Keratinocyte (primary cell): ENCODE measurements at regions not wholly inside any gene's neighbourhood (a gene's known extent, or its start where the extent isn't known, plus 50 kb on each side); places are given as distances from the start of the nearest gene placed in this dataset.

Experiments
- DNase-seq: peaks from one replicate; pipeline ENCODE4 v3.0.0-alpha.2; 2011; ENCODE audit warnings: low read depth, missing footprints, low spot score
- FAIRE-seq: peaks from 2 replicates; lab custom pipeline; 2011; peaks lifted over from hg19 to GRCh38; lab: Jason Lieb, UNC
- H2AFZ ChIP-seq: 2 replicates; pipeline ENCODE4 v1.6.0; 2012; ENCODE audit warnings: low read length, control low read depth, inconsistent platforms; ENCODE audit not compliant: control insufficient read depth
- H3K27ac ChIP-seq: 2 replicates; pipeline ENCODE4 v1.5.1; 2011; ENCODE audit warnings: low read length; ENCODE audit not compliant: control insufficient read depth, insufficient read depth
- H3K27me3 ChIP-seq: 3 replicates; pipeline ENCODE4 v1.6.0; 2011; ENCODE audit warnings: low read length; ENCODE audit not compliant: control insufficient read depth, insufficient read depth; ENCODE audit errors: extremely low read depth
- H3K36me3 ChIP-seq, 2 experiments: 2 replicates in 1 of 2; 3 replicates in 1 of 2; pipeline ENCODE4 v1.5.1; 2011; ENCODE audit warnings: low read length in 2 of 2, mild to moderate bottlenecking in 1 of 2; ENCODE audit not compliant: control insufficient read depth in 2 of 2, insufficient read depth in 2 of 2; ENCODE audit errors: extremely low read depth in 1 of 2
- H3K4me1 ChIP-seq: 3 replicates; pipeline ENCODE4 v1.5.1; 2011; ENCODE audit warnings: low read length; ENCODE audit not compliant: control insufficient read depth, insufficient read depth; ENCODE audit errors: extremely low read depth
- H3K4me2 ChIP-seq: 3 replicates; pipeline ENCODE4 v1.6.0; 2011; ENCODE audit warnings: low read depth, low read length; ENCODE audit not compliant: control insufficient read depth, insufficient read depth; ENCODE audit errors: extremely low read depth
- H3K4me3 ChIP-seq, 3 experiments: fragments of 200-600 bp in 1 of 3; sonication (generic) in 1 of 3; 2 replicates in 2 of 3; 3 replicates in 1 of 3; pipeline ENCODE4 v1.5.1; 2011 to 2016; ENCODE audit warnings: low read length in 3 of 3, mild to moderate bottlenecking in 3 of 3, control low read depth in 2 of 3, inconsistent platforms in 1 of 3, low read depth in 1 of 3, mixed read lengths in 1 of 3, mixed run types in 1 of 3, moderate library complexity in 1 of 3; ENCODE audit not compliant: control insufficient read depth in 2 of 3, insufficient read depth in 2 of 3; ENCODE audit errors: extremely low read depth in 1 of 3
- H3K79me2 ChIP-seq: 2 replicates; pipeline ENCODE4 v1.6.0; 2012; ENCODE audit warnings: low read length; ENCODE audit not compliant: control insufficient read depth, insufficient read depth
- H3K9ac ChIP-seq: 3 replicates; pipeline ENCODE4 v1.6.0; 2011; ENCODE audit warnings: low read length; ENCODE audit not compliant: control insufficient read depth, insufficient read depth; ENCODE audit errors: extremely low read depth
- H3K9me1 ChIP-seq: 3 replicates; pipeline ENCODE4 v1.6.0; 2011; ENCODE audit warnings: low read length; ENCODE audit not compliant: control insufficient read depth, insufficient read depth; ENCODE audit errors: extremely low read depth
- H3K9me3 ChIP-seq: 2 replicates; pipeline ENCODE4 v1.5.1; 2012; ENCODE audit warnings: low read depth, low read length; ENCODE audit not compliant: control insufficient read depth
- H4K20me1 ChIP-seq: 3 replicates; pipeline ENCODE4 v1.6.0; 2011; ENCODE audit warnings: low read length; ENCODE audit not compliant: control insufficient read depth, insufficient read depth; ENCODE audit errors: extremely low read depth
- CTCF ChIP-seq, 3 experiments: IDR thresholded peaks in 1 of 3; conservative IDR thresholded peaks in 1 of 3; optimal IDR thresholded peaks in 1 of 3; 2 replicates in 2 of 3; 3 replicates in 1 of 3; pipeline versions ENCODE3 to v1.5.1; 2011; ENCODE audit warnings: low read length in 3 of 3, mild to moderate bottlenecking in 3 of 3, moderate library complexity in 2 of 3, control low read depth in 1 of 3, inconsistent platforms in 1 of 3; ENCODE audit not compliant: insufficient read depth in 2 of 3; ENCODE audit errors: extremely low read depth in 1 of 3
- EZH2 ChIP-seq: IDR thresholded peaks from one replicate; pipeline ENCODE4 v1.6.1; 2012; ENCODE audit warnings: inconsistent platforms, mild to moderate bottlenecking, low read length, moderate library complexity
- dilution Hi-C: fragments of 300-500 bp; cut with MboI; formaldehyde crosslinking; loops from one replicate; pipeline ENCODE4 v1.7.0; 2020; ENCODE audit warnings: low sequenced_read_pairs; ENCODE audit not compliant: extremely low pct_ligation_motif_present

GRCh38 chr2:126175222-126175621 lies 480.7 kb upstream of the GYPC start:
- Histone ChIP-seq H3K27ac (no peak overlapping the region), H3K4me2 (no peak overlapping the region), H3K4me1 (no peaks in the 10 kb centered on the region), H3K9me1 (no peaks in the 10 kb centered on the region), H4K20me1 (no peaks in the 10 kb centered on the region), H2AFZ (no peak overlapping the region), H3K27me3 (no peaks in the 10 kb centered on the region), H3K4me3 (no peak overlapping the region), H3K79me2 (no peaks in the 10 kb centered on the region), H3K9me3 (peaks cover 10% of the 10 kb centered on the region), H3K36me3 (no peaks in the 10 kb centered on the region), H3K9ac (no peak overlapping the region)
- FAIRE-seq (no peak), DNase-seq (no peak)
- no peak for TF ChIP-seq CTCF (optimal IDR thresholded peaks at IDR 0.05 in 1 of 3, IDR thresholded peaks at IDR 0.05 in 1 of 3, conservative IDR thresholded peaks at IDR 0.05 in 1 of 3; ENCODE audit: extremely low read depth in 1 of 3, insufficient read depth in 2 of 3, low read length in 3 of 3)
- no peak for TF ChIP-seq EZH2
- dilution Hi-C loops = no loop called here

DNA sequence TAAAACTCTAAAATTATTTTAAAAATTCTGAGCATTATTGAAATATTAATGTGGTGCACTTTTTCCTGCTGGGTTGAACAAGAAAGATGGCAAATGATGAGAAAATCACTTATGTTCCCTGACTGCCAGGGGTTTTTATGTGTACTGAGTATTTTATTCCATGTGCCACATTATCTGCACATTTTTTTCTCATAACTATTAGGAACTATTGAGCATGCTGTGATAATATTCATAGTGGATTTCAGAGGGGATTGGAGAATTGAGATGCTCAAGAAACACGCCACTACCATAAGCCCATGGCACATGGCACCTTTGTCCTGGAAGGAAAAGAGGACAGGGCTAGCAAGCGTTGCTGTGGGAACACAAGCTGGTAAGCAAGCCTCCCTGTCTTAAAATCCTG lies 478.5 kb upstream of the GYPC start:
- no peaks in the 10 kb centered on the region for H3K27me3 ChIP-seq
- FAIRE-seq (no peak), DNase-seq (no peak)
- no peaks in the 10 kb centered on the region for H3K4me1 ChIP-seq
- dilution Hi-C loops = no loop called here
- no peaks in the 10 kb centered on the region for H4K20me1 ChIP-seq
- H3K9me3 ChIP-seq = peaks cover 10% of the 10 kb centered on the region
- no peaks in the 10 kb centered on the region for H3K79me2 ChIP-seq
- no peak overlapping the region for H3K9ac ChIP-seq
- H3K36me3 ChIP-seq = no peaks in the 10 kb centered on the region
- H2AFZ ChIP-seq = no peak overlapping the region
- no peak overlapping the region for H3K27ac ChIP-seq
- H3K9me1 ChIP-seq = no peaks in the 10 kb centered on the region
- TF ChIP-seq CTCF (optimal IDR thresholded peaks at IDR 0.05 in 1 of 3, IDR thresholded peaks at IDR 0.05 in 1 of 3, conservative IDR thresholded peaks at IDR 0.05 in 1 of 3; ENCODE audit: extremely low read depth in 1 of 3, insufficient read depth in 2 of 3, low read length in 3 of 3) = no peak
- TF ChIP-seq EZH2 = no peak
- no peak overlapping the region for H3K4me3 ChIP-seq
- no peak overlapping the region for H3K4me2 ChIP-seq
